A549 (cell line): ENCODE measurements at regions not wholly inside any gene's neighbourhood (a gene's known extent, or its start where the extent isn't known, plus 50 kb on each side); places are given as distances from the start of the nearest gene placed in this dataset.

ENCODE experiments used
- CEBPB ChIP-seq, 2 experiments: fragments of >200 bp in 1 of 2; sonication (Bioruptor Twin) in 1 of 2; formaldehyde crosslinking in 1 of 2; IDR thresholded peaks; 2 replicates each; pipeline ENCODE4 v1.6.1; 2012 to 2016
- CTCF ChIP-seq: fragments of >200 bp; sonication (Bioruptor Twin); formaldehyde crosslinking; IDR thresholded peaks from 3 replicates; pipeline ENCODE4 v1.5.1; 2016
- EP300 ChIP-seq, 2 experiments: fragments of >200 bp; sonication (Bioruptor Twin); formaldehyde crosslinking; IDR thresholded peaks; 2 replicates in 1 of 2; 3 replicates in 1 of 2; pipeline ENCODE4 v1.6.1; 2016 to 2017
- HDAC2 ChIP-seq: fragments of 200-600 bp; sonication (generic); IDR thresholded peaks from 2 replicates; pipeline ENCODE4 v1.6.1; 2016
- JUN ChIP-seq, 2 experiments: fragments of >200 bp; sonication (Bioruptor Twin); formaldehyde crosslinking; IDR thresholded peaks; 2 replicates in 1 of 2; 3 replicates in 1 of 2; pipeline ENCODE4 v1.6.1; 2016 to 2017
- MAX ChIP-seq: IDR thresholded peaks from 2 replicates; pipeline ENCODE4 v1.6.1; 2012
- MYC ChIP-seq: IDR thresholded peaks from 2 replicates; pipeline ENCODE4 v1.6.1; 2012; ENCODE audit warnings: mild to moderate bottlenecking, inconsistent platforms, low read length, improper control_type of control experiment, borderline replicate concordance
- POLR2A ChIP-seq: IDR thresholded peaks from 2 replicates; pipeline ENCODE4 v1.6.1; 2012; ENCODE audit warnings: mild to moderate bottlenecking, low read length
- REST ChIP-seq: fragments of 200-600 bp; sonication (generic); IDR thresholded peaks from 2 replicates; pipeline ENCODE4 v1.6.1; 2016; ENCODE audit warnings: antibody characterized with exemption, mild to moderate bottlenecking, moderate library complexity
- SMC3 ChIP-seq: fragments of >200 bp; sonication (Bioruptor Twin); formaldehyde crosslinking; IDR thresholded peaks from 3 replicates; pipeline ENCODE4 v1.6.1; 2018; ENCODE audit warnings: inconsistent platforms
- USF2 ChIP-seq: fragments of 450-650 bp; IDR thresholded peaks from 2 replicates; pipeline ENCODE4 v1.6.1; 2014; ENCODE audit warnings: antibody characterized with exemption

- TF ChIP-seq CTCF: no peak
- TF ChIP-seq SMC3: no peak
- no peak for TF ChIP-seq JUN (IDR thresholded peaks at IDR 0.05)
- TF ChIP-seq MAX: no peak
- no peak for TF ChIP-seq EP300 (IDR thresholded peaks at IDR 0.05)
- TF ChIP-seq POLR2A: no peak
- TF ChIP-seq USF2: no peak
- no peak for TF ChIP-seq MYC
- TF ChIP-seq CEBPB (IDR thresholded peaks at IDR 0.05): no peak
- no peak for TF ChIP-seq REST
- TF ChIP-seq HDAC2: no peak
Observed at GRCh38 chr2:146701183-146701582, 1143.6 kb upstream of the ACVR2A start.
